Keratinocyte (primary cell): ENCODE measurements at regions not wholly inside any gene's neighbourhood (a gene's known extent, or its start where the extent isn't known, plus 50 kb on each side); places are given as distances from the start of the nearest gene placed in this dataset.

Experiments used
- DNase-seq: peaks from one replicate; pipeline ENCODE4 v3.0.0-alpha.2; 2011; ENCODE audit warnings: low read depth, missing footprints, low spot score
- FAIRE-seq: peaks from 2 replicates; lab custom pipeline; 2011; peaks lifted over from hg19 to GRCh38; lab: Jason Lieb, UNC
- H2AFZ ChIP-seq: 2 replicates; pipeline ENCODE4 v1.6.0; 2012; ENCODE audit warnings: low read length, control low read depth, inconsistent platforms; ENCODE audit not compliant: control insufficient read depth
- H3K27ac ChIP-seq: 2 replicates; pipeline ENCODE4 v1.5.1; 2011; ENCODE audit warnings: low read length; ENCODE audit not compliant: control insufficient read depth, insufficient read depth
- H3K27me3 ChIP-seq: 3 replicates; pipeline ENCODE4 v1.6.0; 2011; ENCODE audit warnings: low read length; ENCODE audit not compliant: control insufficient read depth, insufficient read depth; ENCODE audit errors: extremely low read depth
- H3K36me3 ChIP-seq, 2 experiments: 2 replicates in 1 of 2; 3 replicates in 1 of 2; pipeline ENCODE4 v1.5.1; 2011; ENCODE audit warnings: low read length in 2 of 2, mild to moderate bottlenecking in 1 of 2; ENCODE audit not compliant: control insufficient read depth in 2 of 2, insufficient read depth in 2 of 2; ENCODE audit errors: extremely low read depth in 1 of 2
- H3K4me1 ChIP-seq: 3 replicates; pipeline ENCODE4 v1.5.1; 2011; ENCODE audit warnings: low read length; ENCODE audit not compliant: control insufficient read depth, insufficient read depth; ENCODE audit errors: extremely low read depth
- H3K4me2 ChIP-seq: 3 replicates; pipeline ENCODE4 v1.6.0; 2011; ENCODE audit warnings: low read depth, low read length; ENCODE audit not compliant: control insufficient read depth, insufficient read depth; ENCODE audit errors: extremely low read depth
- H3K4me3 ChIP-seq, 3 experiments: fragments of 200-600 bp in 1 of 3; sonication (generic) in 1 of 3; 2 replicates in 2 of 3; 3 replicates in 1 of 3; pipeline ENCODE4 v1.5.1; 2011 to 2016; ENCODE audit warnings: low read length in 3 of 3, mild to moderate bottlenecking in 3 of 3, control low read depth in 2 of 3, inconsistent platforms in 1 of 3, low read depth in 1 of 3, mixed read lengths in 1 of 3, mixed run types in 1 of 3, moderate library complexity in 1 of 3; ENCODE audit not compliant: control insufficient read depth in 2 of 3, insufficient read depth in 2 of 3; ENCODE audit errors: extremely low read depth in 1 of 3
- H3K79me2 ChIP-seq: 2 replicates; pipeline ENCODE4 v1.6.0; 2012; ENCODE audit warnings: low read length; ENCODE audit not compliant: control insufficient read depth, insufficient read depth
- H3K9ac ChIP-seq: 3 replicates; pipeline ENCODE4 v1.6.0; 2011; ENCODE audit warnings: low read length; ENCODE audit not compliant: control insufficient read depth, insufficient read depth; ENCODE audit errors: extremely low read depth
- H3K9me1 ChIP-seq: 3 replicates; pipeline ENCODE4 v1.6.0; 2011; ENCODE audit warnings: low read length; ENCODE audit not compliant: control insufficient read depth, insufficient read depth; ENCODE audit errors: extremely low read depth
- H3K9me3 ChIP-seq: 2 replicates; pipeline ENCODE4 v1.5.1; 2012; ENCODE audit warnings: low read depth, low read length; ENCODE audit not compliant: control insufficient read depth
- H4K20me1 ChIP-seq: 3 replicates; pipeline ENCODE4 v1.6.0; 2011; ENCODE audit warnings: low read length; ENCODE audit not compliant: control insufficient read depth, insufficient read depth; ENCODE audit errors: extremely low read depth
- EZH2 ChIP-seq: IDR thresholded peaks from one replicate; pipeline ENCODE4 v1.6.1; 2012; ENCODE audit warnings: inconsistent platforms, mild to moderate bottlenecking, low read length, moderate library complexity
- dilution Hi-C: fragments of 300-500 bp; cut with MboI; formaldehyde crosslinking; loops from one replicate; pipeline ENCODE4 v1.7.0; 2020; ENCODE audit warnings: low sequenced_read_pairs; ENCODE audit not compliant: extremely low pct_ligation_motif_present
- TF ChIP-seq, protein P1 (sequence below), 3 experiments: IDR thresholded peaks in 1 of 3; conservative IDR thresholded peaks in 1 of 3; optimal IDR thresholded peaks in 1 of 3; 2 replicates in 2 of 3; 3 replicates in 1 of 3; pipeline versions ENCODE3 to v1.5.1; 2011; ENCODE audit warnings: low read length in 3 of 3, mild to moderate bottlenecking in 3 of 3, moderate library complexity in 2 of 3, control low read depth in 1 of 3, inconsistent platforms in 1 of 3; ENCODE audit not compliant: insufficient read depth in 2 of 3; ENCODE audit errors: extremely low read depth in 1 of 3

DNA sequence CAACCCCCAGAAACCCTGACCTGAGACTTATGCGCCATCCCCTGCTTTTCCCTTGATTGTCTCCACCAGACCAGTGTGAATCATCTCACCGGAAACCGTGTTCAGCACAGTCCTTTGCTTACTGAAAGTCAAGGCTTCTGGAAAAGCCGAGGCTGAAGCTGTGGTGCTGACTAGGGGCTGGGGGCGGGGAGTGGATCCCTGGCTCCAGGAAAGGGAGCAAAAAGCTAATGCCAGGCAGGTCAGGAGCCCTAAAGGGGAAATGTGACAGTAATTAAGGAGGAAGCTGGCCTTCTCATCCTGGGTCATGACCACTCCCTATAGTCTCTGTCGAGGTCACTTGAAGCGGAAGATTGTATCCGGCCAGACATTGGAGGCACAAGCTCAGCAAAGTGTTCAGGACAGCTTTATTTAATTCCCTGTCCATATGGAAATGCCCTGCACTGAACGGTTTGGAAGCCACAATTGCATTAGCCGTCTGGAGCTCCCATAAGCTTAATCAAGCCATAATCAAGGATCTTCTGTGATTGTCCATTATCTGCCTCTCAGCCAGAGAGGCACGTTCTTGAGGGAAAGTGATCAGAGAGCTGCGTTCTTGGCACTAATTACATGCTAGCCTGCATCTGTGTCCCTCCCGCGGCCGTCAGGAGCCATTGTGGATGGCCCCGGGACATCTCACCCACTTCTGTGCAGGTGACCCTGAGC lies 403.6 kb downstream of the RRAGC start:
- H3K4me1 ChIP-seq: no peaks in the 10 kb centered on the region
- dilution Hi-C loops: no loop called here
- FAIRE-seq (no peak), DNase-seq (no peak)
- no peak overlapping the region for H3K9ac ChIP-seq
- H3K4me2 ChIP-seq: no peak overlapping the region
- no peaks in the 10 kb centered on the region for H3K9me3 ChIP-seq
- no peaks in the 10 kb centered on the region for H3K79me2 ChIP-seq
- no peak for TF ChIP-seq EZH2
- TF ChIP-seq, protein P1, sequence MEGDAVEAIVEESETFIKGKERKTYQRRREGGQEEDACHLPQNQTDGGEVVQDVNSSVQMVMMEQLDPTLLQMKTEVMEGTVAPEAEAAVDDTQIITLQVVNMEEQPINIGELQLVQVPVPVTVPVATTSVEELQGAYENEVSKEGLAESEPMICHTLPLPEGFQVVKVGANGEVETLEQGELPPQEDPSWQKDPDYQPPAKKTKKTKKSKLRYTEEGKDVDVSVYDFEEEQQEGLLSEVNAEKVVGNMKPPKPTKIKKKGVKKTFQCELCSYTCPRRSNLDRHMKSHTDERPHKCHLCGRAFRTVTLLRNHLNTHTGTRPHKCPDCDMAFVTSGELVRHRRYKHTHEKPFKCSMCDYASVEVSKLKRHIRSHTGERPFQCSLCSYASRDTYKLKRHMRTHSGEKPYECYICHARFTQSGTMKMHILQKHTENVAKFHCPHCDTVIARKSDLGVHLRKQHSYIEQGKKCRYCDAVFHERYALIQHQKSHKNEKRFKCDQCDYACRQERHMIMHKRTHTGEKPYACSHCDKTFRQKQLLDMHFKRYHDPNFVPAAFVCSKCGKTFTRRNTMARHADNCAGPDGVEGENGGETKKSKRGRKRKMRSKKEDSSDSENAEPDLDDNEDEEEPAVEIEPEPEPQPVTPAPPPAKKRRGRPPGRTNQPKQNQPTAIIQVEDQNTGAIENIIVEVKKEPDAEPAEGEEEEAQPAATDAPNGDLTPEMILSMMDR (optimal IDR thresholded peaks at IDR 0.05 in 1 of 3, IDR thresholded peaks at IDR 0.05 in 1 of 3, conservative IDR thresholded peaks at IDR 0.05 in 1 of 3; ENCODE audit: extremely low read depth in 1 of 3, insufficient read depth in 2 of 3, low read length in 3 of 3): no peak
- no peaks in the 10 kb centered on the region for H4K20me1 ChIP-seq
- H3K27ac ChIP-seq: no peak overlapping the region
- H3K36me3 ChIP-seq: no peaks in the 10 kb centered on the region
- no peaks in the 10 kb centered on the region for H3K9me1 ChIP-seq
- H3K4me3 ChIP-seq: no peak overlapping the region
- no peak overlapping the region for H2AFZ ChIP-seq
- no peaks in the 10 kb centered on the region for H3K27me3 ChIP-seq

DNA sequence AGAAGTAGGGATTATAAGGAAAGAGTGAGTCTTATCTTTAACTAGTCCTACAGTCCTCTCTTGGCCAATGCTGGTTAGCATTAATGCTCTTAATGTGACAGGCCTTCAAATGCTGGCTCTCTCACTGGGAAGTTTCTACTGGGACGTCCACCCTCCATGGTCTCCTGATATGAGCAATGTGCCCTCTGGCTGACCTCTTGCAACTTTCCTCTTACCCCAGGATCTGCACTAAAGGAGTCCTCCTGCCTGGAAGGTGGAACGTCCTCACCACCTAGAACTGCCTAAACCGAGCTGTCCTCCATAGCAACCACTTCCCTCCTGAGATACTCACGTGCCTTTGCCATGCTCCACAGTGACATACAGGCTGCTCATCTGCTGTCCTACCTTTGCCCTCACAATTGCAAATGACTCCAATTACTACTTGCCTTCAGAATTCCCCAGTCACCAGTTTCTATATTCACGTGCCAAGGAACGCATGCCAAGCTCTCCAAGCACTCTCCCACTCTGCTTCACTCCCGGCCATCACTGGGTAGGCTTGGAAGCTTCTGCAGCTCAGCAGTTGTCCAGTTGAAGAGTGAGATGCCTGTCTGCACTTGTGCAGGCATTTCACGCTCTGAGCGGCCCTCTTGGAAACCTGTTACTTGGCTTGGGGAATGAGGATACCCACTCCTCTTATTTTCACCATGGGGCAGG lies 404.7 kb downstream of the RRAGC start:
- H4K20me1 ChIP-seq: no peaks in the 10 kb centered on the region
- H3K36me3 ChIP-seq: no peaks in the 10 kb centered on the region
- dilution Hi-C loops: no loop called here
- TF ChIP-seq EZH2: no peak
- TF ChIP-seq, protein P1 (optimal IDR thresholded peaks at IDR 0.05 in 1 of 3, IDR thresholded peaks at IDR 0.05 in 1 of 3, conservative IDR thresholded peaks at IDR 0.05 in 1 of 3; ENCODE audit: extremely low read depth in 1 of 3, insufficient read depth in 2 of 3, low read length in 3 of 3): no peak
- no peak overlapping the region for H3K27ac ChIP-seq
- no peaks in the 10 kb centered on the region for H3K9me1 ChIP-seq
- no peaks in the 10 kb centered on the region for H3K79me2 ChIP-seq
- H2AFZ ChIP-seq: no peak overlapping the region
- no peak overlapping the region for H3K4me2 ChIP-seq
- H3K27me3 ChIP-seq: no peaks in the 10 kb centered on the region
- DNase-seq: no peak
- no peak overlapping the region for H3K9ac ChIP-seq
- no peaks in the 10 kb centered on the region for H3K4me1 ChIP-seq
- no peaks in the 10 kb centered on the region for H3K9me3 ChIP-seq
- no peak for FAIRE-seq
- H3K4me3 ChIP-seq: no peak overlapping the region
